Loucy (cell line): ENCODE measurements at regions not wholly inside any gene's neighbourhood (a gene's known extent, or its start where the extent isn't known, plus 50 kb on each side); places are given as distances from the start of the nearest gene placed in this dataset.
A peak's percentile ranks its signal among the peaks of the same experiment; 100 is the strongest.

Experiments
- H2AFZ ChIP-seq: fragments of 200-600 bp; sonication (generic); 2 replicates; pipeline ENCODE4 v1.6.0; 2016; ENCODE audit warnings: antibody characterized with exemption, mild to moderate bottlenecking, low read length, moderate library complexity
- H3F3A ChIP-seq: fragments of 200-600 bp; 2 replicates; pipeline ENCODE4 v1.6.0; 2016; ENCODE audit warnings: antibody characterized with exemption, low read depth, mild to moderate bottlenecking
- H3K27me3 ChIP-seq: fragments of 200-600 bp; sonication (generic); 2 replicates; pipeline ENCODE4 v1.6.1; 2014; ENCODE audit warnings: low read length, mild to moderate bottlenecking; ENCODE audit not compliant: insufficient read depth, poor library complexity, severe bottlenecking
- H3K36me3 ChIP-seq: fragments of 200-600 bp; sonication (generic); 2 replicates; pipeline ENCODE4 v1.6.1; 2016; ENCODE audit warnings: low read length; ENCODE audit not compliant: insufficient read depth
- H3K4me1 ChIP-seq: fragments of 200-600 bp; sonication (generic); 2 replicates; pipeline ENCODE4 v1.5.1; 2014; ENCODE audit warnings: low read length, mild to moderate bottlenecking; ENCODE audit not compliant: insufficient read depth, poor library complexity, severe bottlenecking
- H3K4me2 ChIP-seq: fragments of 200-600 bp; sonication (generic); 2 replicates; pipeline ENCODE4 v1.6.0; 2014; ENCODE audit warnings: antibody characterized with exemption, low read length, low read depth, mild to moderate bottlenecking; ENCODE audit not compliant: poor library complexity, severe bottlenecking
- H3K4me3 ChIP-seq: fragments of 200-600 bp; sonication (generic); 2 replicates; pipeline ENCODE4 v1.5.1; 2014; ENCODE audit warnings: low read length, mild to moderate bottlenecking, mixed read lengths; ENCODE audit not compliant: poor library complexity, severe bottlenecking
- H3K79me2 ChIP-seq: fragments of 200-600 bp; sonication (generic); 2 replicates; pipeline ENCODE4 v1.6.1; 2014; ENCODE audit warnings: low read length; ENCODE audit not compliant: insufficient read depth
- H3K9ac ChIP-seq: fragments of 200-600 bp; sonication (generic); 2 replicates; pipeline ENCODE4 v1.6.0; 2014; ENCODE audit warnings: mild to moderate bottlenecking, low read depth, low read length, moderate library complexity; ENCODE audit not compliant: poor library complexity, severe bottlenecking
- H3K9me2 ChIP-seq: fragments of 200-600 bp; sonication (generic); replicated peaks from 2 replicates; pipeline ENCODE4 v1.6.1; 2016; ENCODE audit warnings: low read depth, low read length, mixed read lengths
- H3K9me3 ChIP-seq: fragments of 200-600 bp; sonication (generic); 2 replicates; pipeline ENCODE4 v1.6.1; 2014; ENCODE audit warnings: mild to moderate bottlenecking, antibody characterized with exemption, low read length, low read depth; ENCODE audit not compliant: insufficient read depth
- H4K20me1 ChIP-seq: fragments of 200-600 bp; sonication (generic); 2 replicates; pipeline ENCODE4 v1.6.0; 2014; ENCODE audit warnings: antibody characterized with exemption, low read length, mild to moderate bottlenecking; ENCODE audit not compliant: insufficient read depth, poor library complexity, severe bottlenecking
- EZH2phosphoT487 ChIP-seq: fragments of 200-600 bp; IDR thresholded peaks from 2 replicates; pipeline ENCODE4 v1.6.1; 2018; ENCODE audit warnings: antibody characterized with exemption, mild to moderate bottlenecking, moderate library complexity, borderline replicate concordance
- TF ChIP-seq, protein P1 (sequence below): fragments of 200-600 bp; sonication (generic); conservative IDR thresholded peaks from 2 replicates; pipeline ENCODE4 v1.5.1; 2014; ENCODE audit warnings: mild to moderate bottlenecking, antibody characterized with exemption, low read length

DNA sequence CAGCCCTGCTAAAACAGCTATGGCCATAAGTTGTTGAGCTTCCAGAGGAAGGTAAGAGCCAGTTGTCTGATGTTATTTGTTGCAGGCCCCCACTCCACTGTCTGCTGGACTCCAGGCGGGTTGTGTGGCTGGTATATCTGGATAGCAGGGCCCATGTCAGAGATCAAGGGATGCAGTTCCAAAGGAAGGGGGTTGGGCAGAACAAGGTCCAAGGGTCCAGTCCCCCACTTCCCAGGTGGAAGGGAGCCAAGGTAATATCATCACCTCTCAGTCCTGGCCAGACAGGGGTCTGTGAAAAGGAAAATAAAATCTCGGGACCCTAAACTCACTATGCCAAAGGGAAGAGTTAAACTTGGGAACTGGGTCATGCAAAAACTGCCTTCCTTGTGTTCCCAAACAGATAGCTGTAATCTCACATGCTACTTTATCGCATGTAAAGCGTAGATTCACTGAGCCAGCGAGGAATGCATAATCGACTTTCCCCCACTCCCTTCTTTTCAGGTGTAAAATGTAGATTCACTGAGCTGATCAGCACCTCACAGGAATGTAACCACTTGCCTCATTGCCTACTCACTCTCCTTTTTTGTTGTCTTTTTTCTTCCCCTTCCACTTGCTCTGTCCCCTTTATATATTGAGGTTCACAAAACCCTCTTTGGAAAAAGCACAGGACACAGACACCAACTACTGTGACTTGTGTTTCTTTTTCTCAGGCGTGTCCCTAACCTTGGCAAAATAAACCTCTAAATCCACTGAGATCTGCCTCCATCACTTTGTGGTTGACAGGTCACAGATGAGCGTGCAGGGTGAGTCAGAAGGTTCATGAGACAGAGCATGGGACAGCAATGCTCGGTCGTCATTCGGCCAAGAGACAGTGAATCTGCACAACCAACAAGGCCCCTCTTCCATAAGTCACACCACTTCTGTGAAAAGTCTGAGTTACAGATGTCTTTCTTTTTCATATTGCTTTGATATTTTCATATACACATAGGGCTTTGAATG lies 255.3 kb upstream of the SIX2 start:
- H3K9me2 ChIP-seq: no peaks in the 10 kb centered on the region
- H3K9ac ChIP-seq: no peak overlapping the region
- no peak overlapping the region for H2AFZ ChIP-seq
- H3K4me2 ChIP-seq: no peak overlapping the region
- no peaks in the 10 kb centered on the region for H3F3A ChIP-seq
- no peaks in the 10 kb centered on the region for H3K36me3 ChIP-seq
- peaks cover 33% of the 10 kb centered on the region for H3K4me1 ChIP-seq
- no peaks in the 10 kb centered on the region for H3K27me3 ChIP-seq
- H3K9me3 ChIP-seq: no peaks in the 10 kb centered on the region
- H3K4me3 ChIP-seq: no peak overlapping the region
- H3K79me2 ChIP-seq: no peaks in the 10 kb centered on the region
- TF ChIP-seq, protein P1, sequence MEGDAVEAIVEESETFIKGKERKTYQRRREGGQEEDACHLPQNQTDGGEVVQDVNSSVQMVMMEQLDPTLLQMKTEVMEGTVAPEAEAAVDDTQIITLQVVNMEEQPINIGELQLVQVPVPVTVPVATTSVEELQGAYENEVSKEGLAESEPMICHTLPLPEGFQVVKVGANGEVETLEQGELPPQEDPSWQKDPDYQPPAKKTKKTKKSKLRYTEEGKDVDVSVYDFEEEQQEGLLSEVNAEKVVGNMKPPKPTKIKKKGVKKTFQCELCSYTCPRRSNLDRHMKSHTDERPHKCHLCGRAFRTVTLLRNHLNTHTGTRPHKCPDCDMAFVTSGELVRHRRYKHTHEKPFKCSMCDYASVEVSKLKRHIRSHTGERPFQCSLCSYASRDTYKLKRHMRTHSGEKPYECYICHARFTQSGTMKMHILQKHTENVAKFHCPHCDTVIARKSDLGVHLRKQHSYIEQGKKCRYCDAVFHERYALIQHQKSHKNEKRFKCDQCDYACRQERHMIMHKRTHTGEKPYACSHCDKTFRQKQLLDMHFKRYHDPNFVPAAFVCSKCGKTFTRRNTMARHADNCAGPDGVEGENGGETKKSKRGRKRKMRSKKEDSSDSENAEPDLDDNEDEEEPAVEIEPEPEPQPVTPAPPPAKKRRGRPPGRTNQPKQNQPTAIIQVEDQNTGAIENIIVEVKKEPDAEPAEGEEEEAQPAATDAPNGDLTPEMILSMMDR: no peak
- no peak for TF ChIP-seq EZH2phosphoT487
- no peaks in the 10 kb centered on the region for H4K20me1 ChIP-seq

DNA sequence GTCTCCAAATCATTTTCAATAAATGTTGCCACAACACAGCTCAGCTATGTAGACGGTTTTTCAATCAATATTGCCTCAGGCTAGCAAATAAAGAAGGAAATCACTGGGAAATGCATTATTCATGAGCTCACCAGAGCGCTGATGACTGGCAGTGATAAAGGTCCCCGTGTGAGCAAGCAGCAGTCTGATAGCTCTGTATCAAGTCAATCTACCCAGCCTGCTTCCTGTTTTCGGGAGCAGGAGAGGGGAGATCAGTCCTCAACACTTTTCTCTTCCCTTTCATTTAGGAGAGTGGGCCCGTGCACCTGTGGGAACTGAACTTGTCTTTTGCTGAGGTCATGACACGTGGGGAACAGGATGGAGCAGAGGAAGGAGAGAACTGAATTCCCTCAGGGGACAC lies 253.9 kb upstream of the SIX2 start:
- Histone ChIP-seq H3K9ac (no peak overlapping the region), H4K20me1 (no peaks in the 10 kb centered on the region), H3K4me1 (peaks cover 40% of the 10 kb centered on the region), H3K4me2 (peak overlapping the region; percentile 66), H3K79me2 (no peaks in the 10 kb centered on the region), H3K36me3 (no peaks in the 10 kb centered on the region), H3K4me3 (peak overlapping the region; percentile 36), H3F3A (no peaks in the 10 kb centered on the region), H2AFZ (peak overlapping the region; percentile 31; the same call in 1 of the 2 replicates), H3K9me3 (no peaks in the 10 kb centered on the region), H3K27me3 (no peaks in the 10 kb centered on the region), H3K9me2 (no peaks in the 10 kb centered on the region)
- no peak for TF ChIP-seq EZH2phosphoT487
- TF ChIP-seq, protein P1: no peak

DNA sequence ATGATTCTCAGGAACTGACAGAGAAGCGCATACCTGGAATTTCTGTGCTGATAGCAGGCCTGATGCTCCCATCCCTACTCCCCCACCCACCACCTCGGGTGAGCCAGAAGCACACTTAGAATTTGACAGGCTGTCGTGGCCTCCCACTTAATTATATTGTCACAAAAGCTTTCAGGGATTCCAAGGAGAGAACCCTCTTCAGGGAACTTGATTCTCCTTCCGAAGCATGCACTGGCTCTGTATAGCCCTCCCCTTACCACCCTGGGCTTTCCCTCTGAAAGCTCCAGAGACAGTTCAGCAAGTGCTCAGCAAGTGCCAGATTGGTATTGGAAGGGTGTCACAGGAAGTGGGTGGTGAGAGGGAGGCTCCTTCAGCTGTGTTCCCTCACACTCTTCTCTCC lies 252.5 kb upstream of the SIX2 start:
- Histone ChIP-seq H3F3A (no peaks in the 10 kb centered on the region), H3K36me3 (no peaks in the 10 kb centered on the region), H4K20me1 (no peaks in the 10 kb centered on the region), H3K4me2 (peak overlapping the region; percentile 7), H3K4me1 (peaks cover 40% of the 10 kb centered on the region), H3K9me3 (no peaks in the 10 kb centered on the region), H3K79me2 (no peaks in the 10 kb centered on the region), H2AFZ (0 out of 2 replicates have a peak overlapping the region, but pooled peaks have one; percentile 14), H3K9ac (no peak overlapping the region), H3K9me2 (no peaks in the 10 kb centered on the region), H3K27me3 (no peaks in the 10 kb centered on the region), H3K4me3 (no peak overlapping the region)
- TF ChIP-seq, protein P1: no peak
- no peak for TF ChIP-seq EZH2phosphoT487
